GM12873 (cell line): ENCODE measurements at regions not wholly inside any gene's neighbourhood (a gene's known extent, or its start where the extent isn't known, plus 50 kb on each side); places are given as distances from the start of the nearest gene placed in this dataset.

Source experiments
- CTCF ChIP-seq: IDR thresholded peaks from 2 replicates; pipeline ENCODE4 v1.5.1; 2012; ENCODE audit warnings: low read depth, mild to moderate bottlenecking, moderate library complexity, low read length, control low read depth; ENCODE audit not compliant: insufficient read depth; ENCODE audit errors: missing control alignments

DNA sequence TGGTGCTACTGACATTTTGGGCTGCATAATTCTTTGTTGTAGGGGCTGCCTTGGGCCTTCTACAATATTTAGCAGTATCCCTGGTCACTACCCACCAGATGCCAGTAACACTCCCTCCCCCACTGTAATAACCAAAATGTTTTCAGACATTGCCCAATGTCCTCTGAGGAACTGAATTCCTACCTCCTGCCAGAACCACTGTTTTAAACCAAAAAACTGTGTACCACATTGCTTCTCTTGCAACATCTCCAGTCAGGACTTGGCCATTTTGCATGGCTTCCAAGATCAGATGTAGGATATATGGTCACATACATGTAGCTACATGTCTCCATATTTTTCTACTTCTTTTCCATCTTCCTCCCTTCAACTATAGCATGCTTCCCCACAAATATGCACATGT, 97.4 kb upstream of the IFNGR1 start:
- no peak for TF ChIP-seq CTCF

DNA sequence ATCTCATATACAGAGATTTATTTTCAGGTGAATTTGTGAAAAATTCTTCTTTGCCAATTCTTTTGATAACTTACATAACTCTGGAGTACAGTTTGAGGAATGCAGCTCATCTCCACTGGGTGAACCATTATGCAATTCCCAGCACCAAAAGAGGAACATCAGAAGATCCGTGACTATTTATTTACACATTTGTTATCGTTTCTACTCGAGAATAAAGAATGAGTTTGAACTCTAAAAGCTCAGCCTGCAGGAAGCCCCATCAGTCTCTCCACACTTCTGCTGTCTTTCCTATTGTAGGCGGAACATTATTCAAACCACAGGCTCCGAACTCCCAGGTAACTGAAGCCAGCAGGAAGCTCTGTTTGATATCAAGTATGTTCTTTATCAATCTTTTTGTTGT, 95.9 kb upstream of the IFNGR1 start:
- no peak for TF ChIP-seq CTCF

DNA sequence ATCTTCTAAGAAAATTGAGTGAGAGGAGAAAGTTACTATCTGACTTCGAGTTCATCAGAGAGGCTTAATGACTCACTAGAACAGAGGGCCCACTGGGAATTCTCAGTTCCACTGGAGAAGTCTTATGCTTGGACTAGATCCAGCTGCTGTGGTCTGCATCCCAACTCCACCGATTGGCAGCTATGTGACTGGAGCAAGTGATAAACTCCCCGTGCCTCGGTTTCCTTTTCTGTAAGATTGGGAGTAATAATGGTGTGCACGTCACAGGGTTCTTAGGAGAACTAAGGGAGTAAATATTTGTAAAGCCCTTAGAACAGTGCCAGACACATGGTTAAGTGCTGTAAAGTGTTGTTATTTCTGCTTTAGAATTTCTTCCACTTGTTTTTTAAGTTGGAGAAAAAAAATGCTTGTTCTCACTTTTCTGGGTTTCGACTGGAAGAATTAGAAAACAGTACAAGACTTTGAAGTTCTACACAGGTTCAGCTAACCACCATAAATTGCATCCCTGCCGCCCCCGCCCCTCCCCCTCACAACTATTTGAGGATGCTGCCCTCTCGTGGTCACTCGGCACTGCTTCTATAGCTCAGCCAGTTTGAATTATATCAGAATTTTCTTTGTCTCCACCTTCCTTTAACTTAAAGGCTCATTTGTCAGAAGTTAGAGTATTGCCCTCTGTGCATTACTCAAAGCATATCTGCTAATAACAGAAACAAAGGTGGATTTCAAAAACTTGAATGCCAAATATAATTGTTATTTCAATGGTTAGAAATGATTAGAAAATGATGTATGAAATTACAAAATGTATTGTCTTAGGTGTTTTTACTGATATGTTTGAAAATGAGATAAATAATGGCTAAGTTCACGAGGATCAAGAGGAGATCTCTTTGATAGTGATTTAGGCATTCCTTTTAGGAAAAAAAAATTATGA, 95.0 kb upstream of the IFNGR1 start:
- peak; percentile 75 for TF ChIP-seq CTCF

DNA sequence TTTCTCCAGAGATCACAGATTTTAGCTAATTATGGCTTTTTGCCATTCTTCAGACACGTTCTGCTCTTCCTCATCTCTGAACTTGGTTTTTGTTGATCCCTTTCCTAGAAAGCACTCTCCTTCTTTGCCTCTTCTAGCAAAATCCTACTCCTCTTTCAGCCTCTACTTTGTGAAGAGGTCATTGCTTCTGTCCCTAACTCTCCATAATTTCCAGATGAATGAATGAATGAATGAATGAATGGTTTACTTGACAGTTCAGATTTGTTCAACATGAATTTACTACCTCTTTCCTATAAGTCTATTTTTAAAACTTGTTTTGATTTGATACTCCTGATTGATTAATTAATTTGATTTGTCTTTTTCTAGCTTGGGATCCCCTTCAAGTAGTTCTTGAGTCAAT, 94.0 kb upstream of the IFNGR1 start:
- TF ChIP-seq CTCF: no peak

GRCh38 chr6:137311940-137312339, 92.8 kb upstream of the IFNGR1 start:
- no peak for TF ChIP-seq CTCF

DNA sequence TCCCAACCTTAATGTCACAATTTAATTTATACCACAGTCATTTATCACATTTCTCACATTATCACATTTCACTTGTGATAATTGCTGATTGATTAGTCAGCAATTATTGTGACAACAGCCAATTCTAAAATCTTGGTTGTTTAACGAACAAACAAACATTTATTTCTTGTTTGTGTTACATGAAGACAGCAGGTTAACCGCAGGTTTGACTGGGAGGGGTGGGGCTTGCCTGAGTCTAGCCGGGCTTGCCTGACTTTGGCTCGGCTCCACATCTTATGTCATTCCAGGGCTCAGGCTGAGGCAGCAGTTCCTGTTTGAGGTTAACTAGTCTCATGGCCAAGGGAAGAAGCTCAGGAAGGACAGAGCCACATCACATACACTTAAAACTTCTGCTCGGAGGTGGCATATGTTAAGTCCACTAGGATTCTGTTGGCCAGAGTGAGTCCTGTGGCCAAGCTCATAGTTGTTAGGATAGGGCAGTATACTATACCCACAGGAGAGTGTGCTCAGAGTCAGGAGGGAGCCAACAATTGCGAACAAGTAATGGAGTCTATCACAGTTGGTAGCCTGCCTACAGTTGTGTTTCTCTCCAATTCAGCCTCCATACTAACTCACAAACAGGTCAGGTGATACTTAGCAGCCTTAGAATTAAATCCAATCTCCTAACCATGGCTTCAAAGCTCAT, 90.0 kb upstream of the IFNGR1 start:
- TF ChIP-seq CTCF: no peak

GRCh38 chr6:137307163-137307854, 88.1 kb upstream of the IFNGR1 start:
- TF ChIP-seq CTCF: no peak
